ENCODE measurements at regions not wholly inside any gene's neighbourhood (a gene's known extent, or its start where the extent isn't known, plus 50 kb on each side); places are given as distances from the start of the nearest gene placed in this dataset.

DNA sequence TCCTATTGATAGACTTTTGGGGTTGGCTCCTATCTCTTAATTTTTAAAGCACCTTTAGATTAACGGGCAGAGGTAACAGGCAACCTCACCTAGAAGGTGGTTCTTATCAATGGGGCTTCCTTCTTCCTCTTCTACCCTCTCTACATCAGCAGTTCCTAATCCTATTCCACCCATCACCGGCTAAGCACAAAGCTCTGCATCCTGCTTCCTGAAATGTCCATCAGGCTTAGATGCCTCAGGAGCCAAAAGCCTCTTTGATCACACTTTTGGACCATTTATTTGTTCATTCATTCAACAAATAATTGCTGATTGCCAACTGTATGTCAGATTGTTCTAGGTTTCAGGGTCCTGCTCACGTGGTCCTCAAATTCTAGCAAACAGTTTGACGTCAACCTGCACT lies 586.0 kb downstream of the TOX3 start:
- Histone ChIP-seq H3K27ac (no peak overlapping the region), H3K9ac (no peak overlapping the region), H3K9me3 (ENCODE audit: control insufficient read depth, low read length) (no peaks in the 10 kb centered on the region), H3K79me2 (no peaks in the 10 kb centered on the region), H3K4me2 (ENCODE audit: low read length) (no peak overlapping the region), H3K4me1 (no peaks in the 10 kb centered on the region), H3K27me3 (ENCODE audit: control insufficient read depth, insufficient read depth, low read length) (no peaks in the 10 kb centered on the region), H3K4me3 (ENCODE audit: low read depth, low read length) (no peak overlapping the region), H2AFZ (no peak overlapping the region), H3K36me3 (ENCODE audit: control insufficient read depth, insufficient read depth, low read length) (no peaks in the 10 kb centered on the region)
- TF ChIP-seq, protein P1, sequence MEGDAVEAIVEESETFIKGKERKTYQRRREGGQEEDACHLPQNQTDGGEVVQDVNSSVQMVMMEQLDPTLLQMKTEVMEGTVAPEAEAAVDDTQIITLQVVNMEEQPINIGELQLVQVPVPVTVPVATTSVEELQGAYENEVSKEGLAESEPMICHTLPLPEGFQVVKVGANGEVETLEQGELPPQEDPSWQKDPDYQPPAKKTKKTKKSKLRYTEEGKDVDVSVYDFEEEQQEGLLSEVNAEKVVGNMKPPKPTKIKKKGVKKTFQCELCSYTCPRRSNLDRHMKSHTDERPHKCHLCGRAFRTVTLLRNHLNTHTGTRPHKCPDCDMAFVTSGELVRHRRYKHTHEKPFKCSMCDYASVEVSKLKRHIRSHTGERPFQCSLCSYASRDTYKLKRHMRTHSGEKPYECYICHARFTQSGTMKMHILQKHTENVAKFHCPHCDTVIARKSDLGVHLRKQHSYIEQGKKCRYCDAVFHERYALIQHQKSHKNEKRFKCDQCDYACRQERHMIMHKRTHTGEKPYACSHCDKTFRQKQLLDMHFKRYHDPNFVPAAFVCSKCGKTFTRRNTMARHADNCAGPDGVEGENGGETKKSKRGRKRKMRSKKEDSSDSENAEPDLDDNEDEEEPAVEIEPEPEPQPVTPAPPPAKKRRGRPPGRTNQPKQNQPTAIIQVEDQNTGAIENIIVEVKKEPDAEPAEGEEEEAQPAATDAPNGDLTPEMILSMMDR (IDR thresholded peaks at IDR 0.05): no peak

DNA sequence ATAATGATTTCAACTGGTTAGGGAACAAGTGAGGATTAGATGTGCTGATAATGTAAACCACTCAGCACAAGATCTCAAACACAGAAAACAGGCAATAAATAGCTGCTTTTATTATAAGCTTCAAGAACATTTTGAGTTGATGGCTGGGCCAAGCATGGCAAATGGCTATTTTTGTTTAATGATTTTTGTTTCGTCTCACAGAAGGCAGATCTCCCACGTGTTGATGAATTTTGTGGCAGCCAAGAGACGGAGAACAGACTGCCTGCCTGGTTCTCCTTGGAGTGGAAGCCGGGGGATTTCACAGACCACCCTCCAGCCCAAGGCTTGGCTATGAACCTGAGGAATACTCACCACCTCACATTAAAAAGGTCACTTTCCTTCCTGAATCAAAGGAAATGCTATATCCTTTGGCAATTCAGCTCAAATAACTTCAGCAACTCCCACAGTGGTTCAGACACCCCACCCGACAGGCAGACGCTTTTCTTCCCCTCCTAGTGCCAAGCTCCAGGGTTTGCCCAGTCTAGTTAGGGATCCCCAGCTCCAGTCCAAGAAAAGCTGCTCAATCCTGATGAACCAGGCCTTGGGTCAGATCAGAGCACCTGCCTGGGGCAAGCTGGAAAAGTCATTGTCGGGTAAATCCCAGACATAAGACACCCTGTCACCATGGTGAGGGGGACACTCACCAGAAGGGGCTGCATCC lies 593.5 kb downstream of the TOX3 start:
- Histone ChIP-seq H3K36me3 (ENCODE audit: control insufficient read depth, insufficient read depth, low read length) (no peaks in the 10 kb centered on the region), H3K4me2 (ENCODE audit: low read length) (no peak overlapping the region), H3K27ac (no peak overlapping the region), H3K4me3 (ENCODE audit: low read depth, low read length) (no peak overlapping the region), H3K9ac (no peak overlapping the region), H2AFZ (no peak overlapping the region), H3K79me2 (no peaks in the 10 kb centered on the region), H3K9me3 (ENCODE audit: control insufficient read depth, low read length) (no peaks in the 10 kb centered on the region), H3K4me1 (no peaks in the 10 kb centered on the region), H3K27me3 (ENCODE audit: control insufficient read depth, insufficient read depth, low read length) (no peaks in the 10 kb centered on the region)
- TF ChIP-seq, protein P1 (IDR thresholded peaks at IDR 0.05): no peak

DNA sequence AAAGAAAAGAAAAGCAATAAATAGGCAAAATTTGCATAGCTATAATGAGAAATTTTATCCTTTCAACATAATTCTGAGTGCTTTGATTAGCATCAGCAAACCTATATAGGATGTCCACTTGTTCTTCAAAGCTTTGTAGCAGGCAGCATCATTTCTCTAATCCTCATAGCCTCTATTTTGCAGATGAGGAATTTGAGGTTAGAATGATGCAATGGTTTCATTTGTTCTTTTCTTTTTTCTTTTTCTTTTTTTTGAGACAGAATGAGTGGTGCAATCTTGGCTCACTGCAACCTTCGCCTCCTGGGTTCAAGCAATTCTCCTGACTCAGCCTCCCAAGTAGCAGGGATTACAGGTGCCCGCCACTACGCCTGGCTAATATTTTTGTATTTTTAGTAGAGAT lies 594.4 kb downstream of the TOX3 start:
- no peaks in the 10 kb centered on the region for H3K36me3 ChIP-seq (ENCODE audit: control insufficient read depth, insufficient read depth, low read length)
- H3K79me2 ChIP-seq: no peaks in the 10 kb centered on the region
- no peak overlapping the region for H2AFZ ChIP-seq
- no peaks in the 10 kb centered on the region for H3K27me3 ChIP-seq (ENCODE audit: control insufficient read depth, insufficient read depth, low read length)
- TF ChIP-seq, protein P1 (IDR thresholded peaks at IDR 0.05): no peak
- no peak overlapping the region for H3K9ac ChIP-seq
- no peaks in the 10 kb centered on the region for H3K4me1 ChIP-seq
- no peak overlapping the region for H3K4me3 ChIP-seq (ENCODE audit: low read depth, low read length)
- H3K9me3 ChIP-seq (ENCODE audit: control insufficient read depth, low read length): no peaks in the 10 kb centered on the region
- no peak overlapping the region for H3K4me2 ChIP-seq (ENCODE audit: low read length)
- no peak overlapping the region for H3K27ac ChIP-seq

DNA sequence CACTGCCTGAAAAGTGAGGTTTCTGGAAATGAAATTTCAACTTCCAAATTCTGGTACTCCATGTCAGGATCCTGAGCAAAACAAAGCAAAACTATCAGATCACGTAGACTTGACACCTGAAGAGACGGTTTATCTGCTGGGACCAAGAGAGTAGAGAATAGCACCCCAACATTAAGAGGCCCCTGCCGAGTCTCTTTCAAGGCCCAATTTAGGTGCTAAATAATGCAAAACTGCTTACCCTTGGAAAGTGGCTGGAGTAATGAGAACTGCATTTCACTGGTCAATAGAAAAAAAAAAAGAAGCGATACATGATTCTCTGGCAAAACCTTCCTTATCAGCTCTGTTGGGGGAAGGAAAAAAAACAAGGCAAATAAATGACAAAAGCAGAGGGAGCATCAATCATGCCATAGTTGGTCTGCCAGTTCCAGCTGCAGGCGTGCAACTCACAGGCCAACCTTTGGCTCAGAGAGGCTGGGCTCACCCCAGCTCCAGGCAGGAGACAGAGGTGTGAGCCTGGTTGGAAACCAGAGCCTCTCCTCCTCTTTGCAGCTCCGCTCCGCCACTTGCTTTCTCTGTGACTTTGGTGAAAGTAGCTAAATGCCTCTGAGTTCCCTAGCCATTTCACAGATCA lies 595.2 kb downstream of the TOX3 start:
- H3K9ac ChIP-seq: no peak overlapping the region
- TF ChIP-seq, protein P1 (IDR thresholded peaks at IDR 0.05): no peak
- no peak overlapping the region for H3K27ac ChIP-seq
- no peaks in the 10 kb centered on the region for H3K4me1 ChIP-seq
- H3K4me3 ChIP-seq (ENCODE audit: low read depth, low read length): no peak overlapping the region
- no peaks in the 10 kb centered on the region for H3K36me3 ChIP-seq (ENCODE audit: control insufficient read depth, insufficient read depth, low read length)
- H3K9me3 ChIP-seq (ENCODE audit: control insufficient read depth, low read length): no peaks in the 10 kb centered on the region
- H3K4me2 ChIP-seq (ENCODE audit: low read length): no peak overlapping the region
- H3K79me2 ChIP-seq: no peaks in the 10 kb centered on the region
- H3K27me3 ChIP-seq (ENCODE audit: control insufficient read depth, insufficient read depth, low read length): no peaks in the 10 kb centered on the region
- H2AFZ ChIP-seq: no peak overlapping the region
